ENCODE measurements at regions not wholly inside any gene's neighbourhood (a gene's known extent, or its start where the extent isn't known, plus 50 kb on each side); places are given as distances from the start of the nearest gene placed in this dataset.

DNA sequence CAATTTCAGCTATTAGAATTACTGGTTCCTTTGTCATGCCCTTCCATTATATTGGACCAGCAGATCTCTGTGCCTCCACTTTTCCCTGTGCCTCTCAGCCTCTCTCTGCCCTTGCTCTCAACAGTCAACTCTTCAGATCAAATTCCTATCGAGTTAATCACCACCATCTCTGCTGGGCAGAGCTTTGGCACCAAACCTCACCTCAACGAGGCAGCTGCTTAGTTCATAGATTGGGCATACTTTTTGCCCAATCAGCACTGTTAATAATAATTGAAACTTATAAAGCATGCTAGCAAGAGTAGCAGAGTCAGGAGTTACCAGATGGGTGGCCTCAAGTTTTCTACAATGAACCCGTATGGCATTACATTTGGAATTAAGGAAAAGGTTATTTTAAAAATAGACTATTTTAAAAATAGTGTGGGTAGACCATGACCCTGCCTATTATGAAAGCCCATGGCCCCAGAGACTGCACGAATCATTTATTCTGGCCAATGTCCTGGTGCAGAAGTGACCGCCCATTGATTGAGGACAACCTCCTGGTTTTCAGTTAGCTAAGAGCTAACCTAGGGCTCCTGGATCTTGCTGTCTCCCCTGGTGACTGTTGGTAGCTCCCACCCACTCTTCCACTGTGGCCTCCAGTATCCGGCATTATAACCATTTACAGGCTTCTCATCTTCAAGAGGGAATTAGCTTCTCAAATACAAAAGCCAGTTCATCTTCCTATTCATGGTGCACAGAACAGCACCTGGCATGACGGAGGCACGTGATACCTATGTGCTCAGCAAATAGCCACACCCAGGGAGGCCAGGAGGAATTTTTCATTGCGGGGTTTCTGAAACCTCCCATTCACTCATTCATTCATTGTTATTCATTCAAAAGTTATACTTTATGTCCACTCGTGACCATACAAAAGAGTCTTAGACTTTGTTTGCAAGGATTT is 265.4 kb downstream of the INHBA start:
- no peak overlapping the region for H3T11ph ChIP-seq (ENCODE audit: low read length)
- no peak overlapping the region for H4K5ac ChIP-seq (ENCODE audit: insufficient read length, low read depth, low read length)
- Mint-ChIP-seq H3K27ac (no peak overlapping the region), H3K36me3 (ENCODE audit: insufficient read depth in 1 of 3, low read depth in 3 of 3) (peaks cover 1 to 4% (median 3%) of the 10 kb centered on the region in 3 experiments; a peak in 4 of 7 replicates), H3K9me3 (peaks cover 6 to 10% of the 10 kb centered on the region in 2 experiments; a peak in 4 of 5 replicates), H3K4me1 (peaks cover 9 to 11% of the 10 kb centered on the region in 2 experiments), H3K27me3 (ENCODE audit: low read depth) (0 out of 2 replicates have a peak, but pooled peaks cover 2% of the 10 kb centered on the region), H3K4me3 (no peak overlapping the region)
- H3K9me3 ChIP-seq (ENCODE audit: control insufficient read depth, low read depth, low read length): no peaks in the 10 kb centered on the region
- no peak overlapping the region for H2BK12ac ChIP-seq (ENCODE audit: insufficient read length, low read depth, low read length)
- no peak overlapping the region for H2BK120ac ChIP-seq (ENCODE audit: low read depth, low read length, poor library complexity, severe bottlenecking)
- H3K4me1 ChIP-seq (ENCODE audit: insufficient read depth, low read length): peaks cover 3% of the 10 kb centered on the region; the same call in 1 of the 2 replicates
- H4K91ac ChIP-seq (ENCODE audit: insufficient read length, low read depth, low read length): no peak overlapping the region
- H4K20me1 ChIP-seq (ENCODE audit: control insufficient read depth, insufficient read depth, insufficient read length): no peaks in the 10 kb centered on the region
- H2BK5ac ChIP-seq (ENCODE audit: insufficient read length, low read length): no peak overlapping the region
- H3K79me1 ChIP-seq (ENCODE audit: insufficient read depth, low read depth, low read length, poor library complexity, severe bottlenecking): no peaks in the 10 kb centered on the region
- H2BK20ac ChIP-seq (ENCODE audit: low read depth, low read length, poor library complexity, severe bottlenecking): no peak overlapping the region
- H3K4me2 ChIP-seq (ENCODE audit: insufficient read depth, insufficient read length, low read length): no peak overlapping the region
- no peak overlapping the region for H3K27ac ChIP-seq (ENCODE audit: insufficient read length, low read depth, low read length)
- DNase-seq: no peak
- TF ChIP-seq, protein P1, sequence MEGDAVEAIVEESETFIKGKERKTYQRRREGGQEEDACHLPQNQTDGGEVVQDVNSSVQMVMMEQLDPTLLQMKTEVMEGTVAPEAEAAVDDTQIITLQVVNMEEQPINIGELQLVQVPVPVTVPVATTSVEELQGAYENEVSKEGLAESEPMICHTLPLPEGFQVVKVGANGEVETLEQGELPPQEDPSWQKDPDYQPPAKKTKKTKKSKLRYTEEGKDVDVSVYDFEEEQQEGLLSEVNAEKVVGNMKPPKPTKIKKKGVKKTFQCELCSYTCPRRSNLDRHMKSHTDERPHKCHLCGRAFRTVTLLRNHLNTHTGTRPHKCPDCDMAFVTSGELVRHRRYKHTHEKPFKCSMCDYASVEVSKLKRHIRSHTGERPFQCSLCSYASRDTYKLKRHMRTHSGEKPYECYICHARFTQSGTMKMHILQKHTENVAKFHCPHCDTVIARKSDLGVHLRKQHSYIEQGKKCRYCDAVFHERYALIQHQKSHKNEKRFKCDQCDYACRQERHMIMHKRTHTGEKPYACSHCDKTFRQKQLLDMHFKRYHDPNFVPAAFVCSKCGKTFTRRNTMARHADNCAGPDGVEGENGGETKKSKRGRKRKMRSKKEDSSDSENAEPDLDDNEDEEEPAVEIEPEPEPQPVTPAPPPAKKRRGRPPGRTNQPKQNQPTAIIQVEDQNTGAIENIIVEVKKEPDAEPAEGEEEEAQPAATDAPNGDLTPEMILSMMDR (conservative IDR thresholded peaks at IDR 0.05): no peak
- H3K14ac ChIP-seq (ENCODE audit: insufficient read depth, low read length): no peak overlapping the region
- no peak overlapping the region for H2BK15ac ChIP-seq (ENCODE audit: low read depth, low read length)
- no peaks in the 10 kb centered on the region for H3K23me2 ChIP-seq (ENCODE audit: insufficient read length, low read depth, low read length, poor library complexity, severe bottlenecking)
- no peak overlapping the region for H2AK5ac ChIP-seq (ENCODE audit: insufficient read length, low read length)
- no peak overlapping the region for H3K18ac ChIP-seq (ENCODE audit: insufficient read length, low read depth, low read length)
- no peak overlapping the region for H3K4ac ChIP-seq (ENCODE audit: low read depth, low read length)
- H3K56ac ChIP-seq (ENCODE audit: insufficient read length, low read depth, low read length): no peak overlapping the region
- H3K9ac ChIP-seq (ENCODE audit: extremely low read depth, insufficient read length, low read length): no peak overlapping the region
- H3K79me2 ChIP-seq (ENCODE audit: insufficient read depth, low read length): no peaks in the 10 kb centered on the region
- H4K8ac ChIP-seq (replicated peaks; ENCODE audit: insufficient read length, low read depth, low read length): no peak overlapping the region
- WGBS (ENCODE audit: extremely low coverage, insufficient read length, low lambda C conversion rate): no CpG with 5 or more reads among the region's 10 CpGs
- H3K23ac ChIP-seq (ENCODE audit: insufficient read length, low read depth, low read length): no peak overlapping the region
- no peak overlapping the region for H2AFZ ChIP-seq (ENCODE audit: low read length)
- H3K27me3 ChIP-seq (ENCODE audit: insufficient read depth, low read length): no peaks in the 10 kb centered on the region

Measured in H9 (cell line).